ENCODE measurements at regions not wholly inside any gene's neighbourhood (a gene's known extent, or its start where the extent isn't known, plus 50 kb on each side); places are given as distances from the start of the nearest gene placed in this dataset.

DNA sequence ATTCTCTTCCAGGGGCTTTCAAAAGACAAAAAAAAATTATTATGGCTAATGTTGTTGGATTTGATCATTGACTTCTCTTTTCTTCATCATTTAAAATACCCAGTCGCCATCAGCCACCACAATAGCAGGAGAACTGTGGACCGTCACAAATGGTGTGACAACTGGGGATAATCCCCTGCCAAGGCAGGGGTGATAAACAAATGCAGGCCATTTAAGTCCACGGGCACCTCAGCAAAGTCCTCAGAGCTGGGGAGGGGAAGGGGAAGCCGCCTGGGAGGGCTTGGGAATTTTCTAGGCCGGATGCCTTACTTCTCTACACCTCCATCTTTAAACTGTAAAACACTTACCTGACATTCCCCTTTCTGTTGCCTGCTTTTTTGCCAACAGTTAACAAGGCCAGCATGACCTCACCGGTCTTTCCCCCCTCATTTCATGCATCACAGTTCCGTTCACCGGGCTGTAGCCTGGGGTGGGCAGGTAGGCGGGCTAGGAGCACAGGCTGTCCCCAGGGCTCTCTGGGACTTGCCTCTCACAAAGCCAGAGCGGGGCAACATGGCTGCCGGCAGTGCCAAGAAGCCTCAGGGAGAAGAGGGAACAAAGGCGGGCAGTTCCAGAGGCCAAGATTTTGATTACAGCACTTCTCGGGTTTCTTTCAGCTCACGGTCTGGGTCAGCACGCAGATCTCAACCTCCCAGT lies 820.4 kb downstream of the BCL11A start:
- DNase-seq: no peak
- H3K4me3 ChIP-seq: no peak overlapping the region
- H3K9me3 ChIP-seq: no peaks in the 10 kb centered on the region
- no peak for TF ChIP-seq POLR2A (IDR thresholded peaks at IDR 0.05)
- TF ChIP-seq CTCF (IDR thresholded peaks at IDR 0.05): no peak
- no peaks in the 10 kb centered on the region for H3K4me1 ChIP-seq
- no peaks in the 10 kb centered on the region for H3K27me3 ChIP-seq
- H3K36me3 ChIP-seq: no peaks in the 10 kb centered on the region
- H3K27ac ChIP-seq: no peak overlapping the region

- DNase-seq: no peak
- TF ChIP-seq CTCF (IDR thresholded peaks at IDR 0.05) (no peak), POLR2A (IDR thresholded peaks at IDR 0.05) (no peak)
- H3K4me1 ChIP-seq: no peaks in the 10 kb centered on the region
- no peaks in the 10 kb centered on the region for H3K36me3 ChIP-seq
- no peaks in the 10 kb centered on the region for H3K27me3 ChIP-seq
- H3K9me3 ChIP-seq: no peaks in the 10 kb centered on the region
- no peak overlapping the region for H3K4me3 ChIP-seq
- no peak overlapping the region for H3K27ac ChIP-seq
Observed at GRCh38 chr2:59727121-59727590, 826.3 kb downstream of the BCL11A start.

- H3K27ac ChIP-seq: no peak overlapping the region
- H3K4me1 ChIP-seq: no peaks in the 10 kb centered on the region
- H3K27me3 ChIP-seq: no peaks in the 10 kb centered on the region
- H3K9me3 ChIP-seq: no peaks in the 10 kb centered on the region
- TF ChIP-seq POLR2A (IDR thresholded peaks at IDR 0.05): no peak
- no peak for TF ChIP-seq CTCF (IDR thresholded peaks at IDR 0.05)
- H3K4me3 ChIP-seq: no peak overlapping the region
- DNase-seq: no peak
- no peaks in the 10 kb centered on the region for H3K36me3 ChIP-seq
Observed at GRCh38 chr2:59726228-59727120, 827.0 kb downstream of the BCL11A start.

GRCh38 chr2:59724746-59725145 lies 828.7 kb downstream of the BCL11A start:
- no peak overlapping the region for H3K27ac ChIP-seq
- H3K4me3 ChIP-seq: no peak overlapping the region
- H3K4me1 ChIP-seq: no peaks in the 10 kb centered on the region
- H3K9me3 ChIP-seq: no peaks in the 10 kb centered on the region
- TF ChIP-seq POLR2A (IDR thresholded peaks at IDR 0.05): no peak
- no peak for TF ChIP-seq CTCF (IDR thresholded peaks at IDR 0.05)
- no peaks in the 10 kb centered on the region for H3K36me3 ChIP-seq
- DNase-seq: no peak
- no peaks in the 10 kb centered on the region for H3K27me3 ChIP-seq

DNA sequence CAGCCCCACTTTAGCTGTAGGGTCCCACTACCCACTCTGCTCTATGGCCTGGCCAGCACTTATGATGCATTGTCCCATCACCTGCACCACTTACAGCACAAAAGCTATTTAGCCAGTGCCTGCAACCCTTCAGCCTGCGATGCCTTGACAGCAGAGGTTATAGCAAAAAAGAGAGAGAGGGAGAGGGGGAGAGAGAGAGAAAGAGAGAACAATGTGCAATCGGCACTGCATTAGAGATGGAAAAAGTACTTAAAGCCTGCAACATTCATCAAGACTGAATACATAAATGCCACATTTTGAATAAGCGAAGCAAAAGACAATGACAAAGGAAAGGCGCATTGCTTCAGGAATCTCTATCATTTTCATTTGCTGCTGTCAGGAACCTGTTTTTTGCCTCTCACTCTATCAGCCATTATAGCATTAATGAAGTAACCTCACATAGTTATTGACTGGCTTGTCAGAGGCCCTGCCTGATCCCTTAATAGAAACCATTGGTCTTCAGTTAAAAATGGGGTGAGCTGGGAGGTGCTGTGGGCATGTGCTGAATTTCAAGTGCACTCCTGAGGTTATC lies 833.1 kb downstream of the BCL11A start:
- Histone ChIP-seq H3K36me3 (no peaks in the 10 kb centered on the region), H3K4me1 (no peaks in the 10 kb centered on the region), H3K27ac (no peak overlapping the region), H3K9me3 (no peaks in the 10 kb centered on the region), H3K27me3 (no peaks in the 10 kb centered on the region), H3K4me3 (no peak overlapping the region)
- DNase-seq: no peak
- no peak for TF ChIP-seq POLR2A (IDR thresholded peaks at IDR 0.05)
- TF ChIP-seq CTCF (IDR thresholded peaks at IDR 0.05): no peak

Measured in Peyer's patch (tissue), 4 donors.